Spleen (tissue), 7 donors: ENCODE measurements at regions not wholly inside any gene's neighbourhood (a gene's known extent, or its start where the extent isn't known, plus 50 kb on each side); places are given as distances from the start of the nearest gene placed in this dataset.
"Not testable (repeated sequence)": the region's sequence is repeated elsewhere in the genome, so short reads cannot be mapped to it uniquely, and the experiment has no call there.

Experiments
- POLR2A ChIP-seq, 3 donors: fragments of 450-650 bp; IDR thresholded peaks; one replicate each; pipeline ENCODE4 v1.5.1; 2017; ENCODE audit warnings: antibody characterized with exemption in 3 of 3, mild to moderate bottlenecking in 1 of 3
- POLR2AphosphoS5 ChIP-seq, 3 donors: sonication (generic); formaldehyde crosslinking; IDR thresholded peaks; one replicate each; pipeline ENCODE4 v1.5.1; 2017; ENCODE audit warnings: antibody characterized with exemption in 3 of 3
- TF ChIP-seq, protein P1 (sequence below), 11 experiments: fragments of 200-600 bp in 7 of 11; fragments of 450-650 bp in 4 of 11; sonication (generic) in 4 of 11; IDR thresholded peaks in 8 of 11; conservative IDR thresholded peaks in 3 of 11; 1 replicate in 7 of 11; 2 replicates in 4 of 11; pipeline versions ENCODE4 v1.4.0 to v1.8.0; 2016 to 2021; ENCODE audit warnings: antibody characterized with exemption in 11 of 11, inconsistent platforms in 4 of 11, mild to moderate bottlenecking in 1 of 11
- donor health status: DM: no; HTN: no; CAD: no; lungs with moderate emphysema.
- donor health status: DM: no; HTN: no; CAD: no.
- donor health status: DM: no; HTN: no; CAD: no.

DNA sequence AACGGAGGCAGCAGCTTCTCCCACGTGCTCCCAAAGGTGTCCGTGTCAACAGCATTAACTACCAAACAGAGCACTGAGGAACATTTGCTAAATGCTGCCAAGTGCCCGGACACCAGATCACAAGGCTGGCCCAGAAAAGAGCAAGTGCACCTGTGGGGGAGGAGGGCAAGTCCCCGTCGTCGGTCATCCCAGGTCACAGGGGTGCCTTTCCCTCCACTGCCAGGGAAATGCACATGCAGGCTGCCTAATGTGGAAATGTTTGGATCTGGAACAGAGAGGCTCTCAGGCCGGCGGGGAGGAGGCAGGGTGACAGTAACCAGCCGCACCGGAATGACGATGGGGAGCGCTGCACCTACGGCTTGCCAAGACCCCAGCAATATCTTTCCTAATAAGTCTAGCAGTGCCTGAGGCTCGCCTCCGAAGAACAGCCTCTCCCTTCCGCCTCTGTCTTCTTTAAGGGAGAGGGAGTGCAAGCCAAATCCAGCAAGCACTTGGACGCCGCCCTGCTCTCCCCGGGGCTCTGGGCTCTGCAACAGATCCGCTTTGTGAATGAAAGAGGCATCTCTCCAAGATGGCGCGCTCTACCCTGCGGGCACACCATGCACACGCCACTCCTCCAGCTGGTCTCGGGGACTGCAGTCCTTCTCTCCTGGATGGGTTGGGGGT lies 206.3 kb upstream of the IRF2BP2 start:
- TF ChIP-seq, protein P1, sequence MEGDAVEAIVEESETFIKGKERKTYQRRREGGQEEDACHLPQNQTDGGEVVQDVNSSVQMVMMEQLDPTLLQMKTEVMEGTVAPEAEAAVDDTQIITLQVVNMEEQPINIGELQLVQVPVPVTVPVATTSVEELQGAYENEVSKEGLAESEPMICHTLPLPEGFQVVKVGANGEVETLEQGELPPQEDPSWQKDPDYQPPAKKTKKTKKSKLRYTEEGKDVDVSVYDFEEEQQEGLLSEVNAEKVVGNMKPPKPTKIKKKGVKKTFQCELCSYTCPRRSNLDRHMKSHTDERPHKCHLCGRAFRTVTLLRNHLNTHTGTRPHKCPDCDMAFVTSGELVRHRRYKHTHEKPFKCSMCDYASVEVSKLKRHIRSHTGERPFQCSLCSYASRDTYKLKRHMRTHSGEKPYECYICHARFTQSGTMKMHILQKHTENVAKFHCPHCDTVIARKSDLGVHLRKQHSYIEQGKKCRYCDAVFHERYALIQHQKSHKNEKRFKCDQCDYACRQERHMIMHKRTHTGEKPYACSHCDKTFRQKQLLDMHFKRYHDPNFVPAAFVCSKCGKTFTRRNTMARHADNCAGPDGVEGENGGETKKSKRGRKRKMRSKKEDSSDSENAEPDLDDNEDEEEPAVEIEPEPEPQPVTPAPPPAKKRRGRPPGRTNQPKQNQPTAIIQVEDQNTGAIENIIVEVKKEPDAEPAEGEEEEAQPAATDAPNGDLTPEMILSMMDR (IDR thresholded peaks at IDR 0.05 in 8 of 11, conservative IDR thresholded peaks at IDR 0.05 in 3 of 11), result not testable (repeated sequence)
- not testable (repeated sequence) for TF ChIP-seq POLR2A, POLR2AphosphoS5 (IDR thresholded peaks at IDR 0.05)
